T1000 (cell line): ENCODE measurements at regions not wholly inside any gene's neighbourhood (a gene's known extent, or its start where the extent isn't known, plus 50 kb on each side); places are given as distances from the start of the nearest gene placed in this dataset.
A peak's percentile ranks its signal among the peaks of the same experiment; 100 is the strongest.

Source experiments
- DNase-seq: peaks from one replicate; lab custom pipeline; 2025; ENCODE audit warnings: mixed read lengths; lab: John Stamatoyannopoulos, UW

GRCh38 chr6:71123051-71123450 lies 165.6 kb upstream of the OGFRL1 start:
- DNase-seq: no peak

GRCh38 chr6:71124340-71124739 lies 164.3 kb upstream of the OGFRL1 start:
- DNase-seq: no peak

GRCh38 chr6:71125216-71125615 lies 163.4 kb upstream of the OGFRL1 start:
- DNase-seq: no peak

- DNase-seq: no peak
Observed at GRCh38 chr6:71126506-71126905, 162.1 kb upstream of the OGFRL1 start.

- no peak for DNase-seq
Observed at GRCh38 chr6:71127374-71127773, 161.2 kb upstream of the OGFRL1 start.

GRCh38 chr6:71130277-71130676 lies 158.3 kb upstream of the OGFRL1 start:
- no peak for DNase-seq

- no peak for DNase-seq
Observed at GRCh38 chr6:71134929-71135642, 153.5 kb upstream of the OGFRL1 start.

- no peak for DNase-seq
Observed at GRCh38 chr6:71137973-71138372, 150.6 kb upstream of the OGFRL1 start.

- no peak for DNase-seq
Observed at GRCh38 chr6:71138376-71138775, 150.2 kb upstream of the OGFRL1 start.

GRCh38 chr6:71139249-71139648 lies 149.4 kb upstream of the OGFRL1 start:
- peak; percentile 65 for DNase-seq

GRCh38 chr6:71153755-71154325 lies 134.8 kb upstream of the OGFRL1 start:
- DNase-seq: no peak

- DNase-seq: no peak
Observed at GRCh38 chr6:71157345-71157744, 131.3 kb upstream of the OGFRL1 start.

GRCh38 chr6:71164890-71165289 lies 123.7 kb upstream of the OGFRL1 start:
- DNase-seq: no peak

GRCh38 chr6:71168233-71168765 lies 120.3 kb upstream of the OGFRL1 start:
- no peak for DNase-seq

GRCh38 chr6:71171497-71172070 lies 117.0 kb upstream of the OGFRL1 start:
- no peak for DNase-seq

- DNase-seq: no peak
Observed at GRCh38 chr6:71179249-71179885, 109.2 kb upstream of the OGFRL1 start.

- DNase-seq: peak; percentile 45
Observed at GRCh38 chr6:71181565-71181964, 107.0 kb upstream of the OGFRL1 start.

GRCh38 chr6:71187141-71187540 lies 101.5 kb upstream of the OGFRL1 start:
- no peak for DNase-seq

GRCh38 chr6:71190809-71191208 lies 97.8 kb upstream of the OGFRL1 start:
- DNase-seq: no peak

GRCh38 chr6:71194724-71195123 lies 93.9 kb upstream of the OGFRL1 start:
- DNase-seq: no peak

- DNase-seq: no peak
Observed at GRCh38 chr6:71197267-71197666, 91.3 kb upstream of the OGFRL1 start.

- DNase-seq: no peak
Observed at GRCh38 chr6:71197780-71198179, 90.8 kb upstream of the OGFRL1 start.

- no peak for DNase-seq
Observed at GRCh38 chr6:71198908-71199307, 89.7 kb upstream of the OGFRL1 start.
